Erythroblast (primary cell): ENCODE measurements at regions not wholly inside any gene's neighbourhood (a gene's known extent, or its start where the extent isn't known, plus 50 kb on each side); places are given as distances from the start of the nearest gene placed in this dataset.

Source experiments
- GATA1 ChIP-seq: IDR thresholded peaks from 2 replicates; pipeline ENCODE4 v1.6.1; 2011; ENCODE audit warnings: low read depth, mild to moderate bottlenecking, control low read depth, low read length, moderate library complexity
- POLR2A ChIP-seq: IDR thresholded peaks from 2 replicates; pipeline ENCODE4 v1.6.1; 2011; ENCODE audit warnings: mild to moderate bottlenecking, low read length

DNA sequence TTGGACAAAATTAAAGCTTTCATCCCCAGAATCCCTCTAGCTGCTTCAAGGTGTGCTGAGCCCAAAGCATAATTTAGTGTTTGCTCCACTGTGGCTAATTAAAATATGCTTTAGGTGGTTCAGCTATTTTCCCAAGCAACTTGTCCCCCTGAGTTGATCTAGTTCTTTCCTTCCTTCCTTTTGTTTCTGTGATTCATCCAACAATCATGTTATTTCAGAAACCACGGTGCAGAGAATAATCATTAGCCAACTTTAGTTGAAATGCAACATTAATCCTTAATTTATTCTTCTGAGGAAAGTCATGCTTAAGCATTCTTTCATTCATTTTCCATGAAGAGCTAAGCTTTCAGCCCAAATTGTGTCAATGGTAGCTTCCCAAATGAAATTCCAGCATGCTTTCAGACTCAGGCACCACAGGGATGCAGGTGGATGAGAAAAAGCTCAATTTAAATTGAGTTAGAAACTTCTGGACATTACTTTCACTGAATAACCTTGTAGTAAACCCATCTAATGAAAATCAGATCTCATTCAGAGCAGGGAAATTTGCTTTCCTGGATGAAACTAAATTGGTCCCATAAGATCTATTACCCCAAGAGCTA, 209.0 kb upstream of the NT5E start:
- TF ChIP-seq GATA1 (no peak), POLR2A (no peak)
